ENCODE measurements at regions not wholly inside any gene's neighbourhood (a gene's known extent, or its start where the extent isn't known, plus 50 kb on each side); places are given as distances from the start of the nearest gene placed in this dataset.

DNA sequence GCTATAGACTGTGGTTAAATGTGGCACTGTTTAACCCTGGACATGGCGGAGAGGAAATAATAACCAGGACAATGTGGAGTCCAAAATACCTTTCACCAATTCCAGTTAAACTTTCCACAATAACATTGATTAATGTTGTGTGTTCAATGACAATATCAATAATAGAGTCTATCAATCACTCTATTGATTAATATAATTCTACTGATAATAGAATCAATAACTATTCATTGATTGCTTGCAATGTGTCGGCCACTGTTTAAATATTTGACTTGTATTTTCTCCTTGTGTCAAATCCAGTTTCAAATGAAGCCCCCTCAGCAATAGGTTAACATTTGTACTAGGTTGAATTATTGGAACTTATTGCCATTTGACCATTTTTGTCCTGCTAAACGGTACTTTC, 187.0 kb downstream of the PTPN20 start:
- H3K9me3 ChIP-seq (ENCODE audit: low read length), result no peaks in the 10 kb centered on the region
- H3K27me3 ChIP-seq (ENCODE audit: insufficient read depth, low read depth, low read length), result no peaks in the 10 kb centered on the region
- H3F3A ChIP-seq (ENCODE audit: insufficient read depth, low read length, poor library complexity, severe bottlenecking), result no peaks in the 10 kb centered on the region
- no peak overlapping the region for H3K4me2 ChIP-seq (ENCODE audit: low read length)
- no peak overlapping the region for H3K9ac ChIP-seq (ENCODE audit: low read length)
- no peak overlapping the region for H2AFZ ChIP-seq (ENCODE audit: low read depth, low read length)
- H3K4me3 ChIP-seq (ENCODE audit: low read length), result no peak overlapping the region
- no peaks in the 10 kb centered on the region for H3K79me2 ChIP-seq (replicated peaks; ENCODE audit: insufficient read depth, low read length)
- TF ChIP-seq, protein P1, sequence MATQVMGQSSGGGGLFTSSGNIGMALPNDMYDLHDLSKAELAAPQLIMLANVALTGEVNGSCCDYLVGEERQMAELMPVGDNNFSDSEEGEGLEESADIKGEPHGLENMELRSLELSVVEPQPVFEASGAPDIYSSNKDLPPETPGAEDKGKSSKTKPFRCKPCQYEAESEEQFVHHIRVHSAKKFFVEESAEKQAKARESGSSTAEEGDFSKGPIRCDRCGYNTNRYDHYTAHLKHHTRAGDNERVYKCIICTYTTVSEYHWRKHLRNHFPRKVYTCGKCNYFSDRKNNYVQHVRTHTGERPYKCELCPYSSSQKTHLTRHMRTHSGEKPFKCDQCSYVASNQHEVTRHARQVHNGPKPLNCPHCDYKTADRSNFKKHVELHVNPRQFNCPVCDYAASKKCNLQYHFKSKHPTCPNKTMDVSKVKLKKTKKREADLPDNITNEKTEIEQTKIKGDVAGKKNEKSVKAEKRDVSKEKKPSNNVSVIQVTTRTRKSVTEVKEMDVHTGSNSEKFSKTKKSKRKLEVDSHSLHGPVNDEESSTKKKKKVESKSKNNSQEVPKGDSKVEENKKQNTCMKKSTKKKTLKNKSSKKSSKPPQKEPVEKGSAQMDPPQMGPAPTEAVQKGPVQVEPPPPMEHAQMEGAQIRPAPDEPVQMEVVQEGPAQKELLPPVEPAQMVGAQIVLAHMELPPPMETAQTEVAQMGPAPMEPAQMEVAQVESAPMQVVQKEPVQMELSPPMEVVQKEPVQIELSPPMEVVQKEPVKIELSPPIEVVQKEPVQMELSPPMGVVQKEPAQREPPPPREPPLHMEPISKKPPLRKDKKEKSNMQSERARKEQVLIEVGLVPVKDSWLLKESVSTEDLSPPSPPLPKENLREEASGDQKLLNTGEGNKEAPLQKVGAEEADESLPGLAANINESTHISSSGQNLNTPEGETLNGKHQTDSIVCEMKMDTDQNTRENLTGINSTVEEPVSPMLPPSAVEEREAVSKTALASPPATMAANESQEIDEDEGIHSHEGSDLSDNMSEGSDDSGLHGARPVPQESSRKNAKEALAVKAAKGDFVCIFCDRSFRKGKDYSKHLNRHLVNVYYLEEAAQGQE (IDR thresholded peaks at IDR 0.05; ENCODE audit: borderline replicate concordance), result no peak
- H3K9me2 ChIP-seq (ENCODE audit: insufficient read depth, low read length), result no peaks in the 10 kb centered on the region
- H3K27ac ChIP-seq (ENCODE audit: low read length), result no peak overlapping the region
- H4K20me1 ChIP-seq (ENCODE audit: insufficient read depth), result no peaks in the 10 kb centered on the region
- no peaks in the 10 kb centered on the region for H3K36me3 ChIP-seq (ENCODE audit: insufficient read depth, low read length)

DNA sequence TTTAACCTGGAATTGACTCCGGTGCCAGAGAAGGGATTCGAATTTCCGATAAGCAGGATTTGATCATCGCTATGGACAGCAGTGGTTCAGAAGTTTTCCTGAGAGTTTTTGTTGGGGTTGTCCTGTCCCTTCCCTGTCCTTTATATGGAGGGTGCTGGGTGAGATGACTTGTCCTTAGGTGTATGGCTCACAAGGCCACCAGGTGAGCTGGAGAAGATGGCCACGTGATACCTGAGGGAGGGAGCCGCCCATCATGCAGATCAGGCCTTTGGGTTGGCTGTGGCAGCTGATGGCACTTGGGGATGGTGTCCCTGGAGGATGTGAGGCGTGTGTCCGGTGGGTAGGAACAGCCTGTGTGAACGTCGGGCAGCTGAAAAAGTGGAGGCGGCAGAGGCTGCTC, 187.7 kb downstream of the PTPN20 start:
- no peak overlapping the region for H3K27ac ChIP-seq (ENCODE audit: low read length)
- TF ChIP-seq MXI1 (conservative IDR thresholded peaks at IDR 0.05; ENCODE audit: poor library complexity, severe bottlenecking), result no peak
- TF ChIP-seq POLR2AphosphoS5 (IDR thresholded peaks at IDR 0.05), result no peak
- TF ChIP-seq TAF1 (IDR thresholded peaks at IDR 0.05; ENCODE audit: low read depth), result no peak
- no peak for TF ChIP-seq SMC3 (conservative IDR thresholded peaks at IDR 0.05; ENCODE audit: poor library complexity)
- TF ChIP-seq, protein P2, sequence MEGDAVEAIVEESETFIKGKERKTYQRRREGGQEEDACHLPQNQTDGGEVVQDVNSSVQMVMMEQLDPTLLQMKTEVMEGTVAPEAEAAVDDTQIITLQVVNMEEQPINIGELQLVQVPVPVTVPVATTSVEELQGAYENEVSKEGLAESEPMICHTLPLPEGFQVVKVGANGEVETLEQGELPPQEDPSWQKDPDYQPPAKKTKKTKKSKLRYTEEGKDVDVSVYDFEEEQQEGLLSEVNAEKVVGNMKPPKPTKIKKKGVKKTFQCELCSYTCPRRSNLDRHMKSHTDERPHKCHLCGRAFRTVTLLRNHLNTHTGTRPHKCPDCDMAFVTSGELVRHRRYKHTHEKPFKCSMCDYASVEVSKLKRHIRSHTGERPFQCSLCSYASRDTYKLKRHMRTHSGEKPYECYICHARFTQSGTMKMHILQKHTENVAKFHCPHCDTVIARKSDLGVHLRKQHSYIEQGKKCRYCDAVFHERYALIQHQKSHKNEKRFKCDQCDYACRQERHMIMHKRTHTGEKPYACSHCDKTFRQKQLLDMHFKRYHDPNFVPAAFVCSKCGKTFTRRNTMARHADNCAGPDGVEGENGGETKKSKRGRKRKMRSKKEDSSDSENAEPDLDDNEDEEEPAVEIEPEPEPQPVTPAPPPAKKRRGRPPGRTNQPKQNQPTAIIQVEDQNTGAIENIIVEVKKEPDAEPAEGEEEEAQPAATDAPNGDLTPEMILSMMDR (IDR thresholded peaks at IDR 0.05; ENCODE audit: poor library complexity, severe bottlenecking), result no peak
- TF ChIP-seq EZH2 (IDR thresholded peaks at IDR 0.05; ENCODE audit: borderline replicate concordance, insufficient read depth, low read length, poor library complexity, severe bottlenecking), result no peak
- no peak for TF ChIP-seq RAD21 (conservative IDR thresholded peaks at IDR 0.05)
- TF ChIP-seq, protein P1 (IDR thresholded peaks at IDR 0.05; ENCODE audit: borderline replicate concordance), result no peak
- TF ChIP-seq EP300 (conservative IDR thresholded peaks at IDR 0.05; ENCODE audit: poor library complexity, severe bottlenecking), result no peak
- no peaks in the 10 kb centered on the region for H3F3A ChIP-seq (ENCODE audit: insufficient read depth, low read length, poor library complexity, severe bottlenecking)
- H3K27me3 ChIP-seq (ENCODE audit: insufficient read depth, low read depth, low read length), result no peaks in the 10 kb centered on the region
- H2AFZ ChIP-seq (ENCODE audit: low read depth, low read length), result no peak overlapping the region
- H3K36me3 ChIP-seq (ENCODE audit: insufficient read depth, low read length), result no peaks in the 10 kb centered on the region
- H4K20me1 ChIP-seq (ENCODE audit: insufficient read depth), result no peaks in the 10 kb centered on the region
- H3K79me2 ChIP-seq (replicated peaks; ENCODE audit: insufficient read depth, low read length), result no peaks in the 10 kb centered on the region
- H3K9me3 ChIP-seq (ENCODE audit: low read length), result no peaks in the 10 kb centered on the region
- no peaks in the 10 kb centered on the region for H3K9me2 ChIP-seq (ENCODE audit: insufficient read depth, low read length)
- no peak overlapping the region for H3K4me2 ChIP-seq (ENCODE audit: low read length)
- no peak overlapping the region for H3K4me3 ChIP-seq (ENCODE audit: low read length)
- H3K9ac ChIP-seq (ENCODE audit: low read length), result no peak overlapping the region

Data from neural cell (in vitro differentiated cells).